HEK293 (cell line): ENCODE measurements at regions not wholly inside any gene's neighbourhood (a gene's known extent, or its start where the extent isn't known, plus 50 kb on each side); places are given as distances from the start of the nearest gene placed in this dataset.

Experiments used
- KLF16 ChIP-seq: fragments of 450-650 bp; formaldehyde crosslinking; IDR thresholded peaks from 2 replicates; pipeline ENCODE4 v1.5.1; 2017; ENCODE audit warnings: missing biosample characterization, missing genetic modification characterization
- SETDB1 ChIP-seq: IDR thresholded peaks from one replicate; pipeline ENCODE4 v1.6.1; 2017; ENCODE audit warnings: mild to moderate bottlenecking, low read length, moderate library complexity, mixed read lengths; ENCODE audit not compliant: insufficient read length
- YY1 ChIP-seq: fragments of 450-650 bp; formaldehyde crosslinking; IDR thresholded peaks from 2 replicates; pipeline ENCODE4 v1.5.1; 2018; ENCODE audit warnings: missing biosample characterization, missing genetic modification characterization
- YY2 ChIP-seq: fragments of 450-650 bp; formaldehyde crosslinking; IDR thresholded peaks from 2 replicates; pipeline ENCODE4 v1.5.1; 2016; ENCODE audit warnings: missing biosample characterization, missing genetic modification characterization
- ZNF10 ChIP-seq: fragments of 450-650 bp; formaldehyde crosslinking; IDR thresholded peaks from 2 replicates; pipeline ENCODE4 v1.5.1; 2017; ENCODE audit warnings: missing biosample characterization, missing genetic modification characterization
- ZNF214 ChIP-seq: fragments of 450-650 bp; formaldehyde crosslinking; IDR thresholded peaks from 2 replicates; pipeline ENCODE4 v1.5.1; 2017; ENCODE audit warnings: missing biosample characterization, mild to moderate bottlenecking, missing genetic modification characterization, borderline replicate concordance
- ZNF24 ChIP-seq: fragments of 450-650 bp; formaldehyde crosslinking; IDR thresholded peaks from 2 replicates; pipeline ENCODE4 v1.5.1; 2016; ENCODE audit warnings: missing biosample characterization, missing genetic modification characterization
- ZNF274 ChIP-seq, 2 experiments: fragments of 200-500 bp in 1 of 2; fragments of 450-650 bp in 1 of 2; sonication (Bioruptor generic) in 1 of 2; formaldehyde crosslinking in 1 of 2; IDR thresholded peaks; 2 replicates each; pipeline versions ENCODE4 v1.5.1 to v1.6.1; 2014 to 2016; ENCODE audit warnings: borderline replicate concordance in 1 of 2, inconsistent platforms in 1 of 2, low read length in 1 of 2, missing biosample characterization in 1 of 2, missing genetic modification characterization in 1 of 2
- ZNF416 ChIP-seq: fragments of 450-650 bp; formaldehyde crosslinking; IDR thresholded peaks from 2 replicates; pipeline ENCODE4 v1.5.1; 2016; ENCODE audit warnings: missing biosample characterization, missing genetic modification characterization
- ZNF747 ChIP-seq: fragments of 450-650 bp; formaldehyde crosslinking; IDR thresholded peaks from 2 replicates; pipeline ENCODE4 v1.5.1; 2016; ENCODE audit warnings: missing biosample characterization, missing genetic modification characterization
- TF ChIP-seq, protein P1 (sequence below): fragments of 450-650 bp; formaldehyde crosslinking; IDR thresholded peaks from 2 replicates; pipeline ENCODE4 v1.5.1; 2016; ENCODE audit warnings: missing biosample characterization, missing genetic modification characterization
- TF ChIP-seq, protein P2 (sequence below): fragments of 450-650 bp; formaldehyde crosslinking; IDR thresholded peaks from 2 replicates; pipeline ENCODE4 v1.5.1; 2016; ENCODE audit warnings: missing biosample characterization, missing genetic modification characterization
- TF ChIP-seq, protein P3 (sequence below): fragments of 450-650 bp; formaldehyde crosslinking; IDR thresholded peaks from 2 replicates; pipeline ENCODE4 v1.5.1; 2017; ENCODE audit warnings: missing biosample characterization, missing genetic modification characterization
- TF ChIP-seq, protein P4 (sequence below): fragments of 450-650 bp; formaldehyde crosslinking; optimal IDR thresholded peaks from 2 replicates; pipeline ENCODE3; 2016; ENCODE audit warnings: missing biosample characterization, mild to moderate bottlenecking, missing genetic modification characterization

DNA sequence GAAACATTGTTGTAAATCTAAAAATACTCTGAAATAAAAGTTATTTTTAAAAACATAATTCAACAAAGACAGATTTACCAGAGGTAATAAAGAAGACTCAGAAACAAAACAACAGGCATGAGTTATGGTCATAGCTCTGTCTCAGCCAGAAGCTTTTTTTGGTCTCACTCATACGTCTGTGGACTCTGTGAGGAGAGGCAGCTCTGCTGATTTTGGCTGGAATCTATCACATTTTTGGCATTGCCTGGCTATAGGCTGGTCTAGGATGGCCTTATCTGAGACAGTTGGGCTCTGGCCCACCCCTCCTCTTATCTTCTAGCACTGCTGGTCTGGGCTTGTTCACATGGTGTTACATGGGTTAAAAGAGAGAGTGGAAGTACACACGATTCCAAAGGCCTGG is 514.0 kb upstream of the BTBD3 start:
- TF ChIP-seq, protein P1, sequence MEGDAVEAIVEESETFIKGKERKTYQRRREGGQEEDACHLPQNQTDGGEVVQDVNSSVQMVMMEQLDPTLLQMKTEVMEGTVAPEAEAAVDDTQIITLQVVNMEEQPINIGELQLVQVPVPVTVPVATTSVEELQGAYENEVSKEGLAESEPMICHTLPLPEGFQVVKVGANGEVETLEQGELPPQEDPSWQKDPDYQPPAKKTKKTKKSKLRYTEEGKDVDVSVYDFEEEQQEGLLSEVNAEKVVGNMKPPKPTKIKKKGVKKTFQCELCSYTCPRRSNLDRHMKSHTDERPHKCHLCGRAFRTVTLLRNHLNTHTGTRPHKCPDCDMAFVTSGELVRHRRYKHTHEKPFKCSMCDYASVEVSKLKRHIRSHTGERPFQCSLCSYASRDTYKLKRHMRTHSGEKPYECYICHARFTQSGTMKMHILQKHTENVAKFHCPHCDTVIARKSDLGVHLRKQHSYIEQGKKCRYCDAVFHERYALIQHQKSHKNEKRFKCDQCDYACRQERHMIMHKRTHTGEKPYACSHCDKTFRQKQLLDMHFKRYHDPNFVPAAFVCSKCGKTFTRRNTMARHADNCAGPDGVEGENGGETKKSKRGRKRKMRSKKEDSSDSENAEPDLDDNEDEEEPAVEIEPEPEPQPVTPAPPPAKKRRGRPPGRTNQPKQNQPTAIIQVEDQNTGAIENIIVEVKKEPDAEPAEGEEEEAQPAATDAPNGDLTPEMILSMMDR (tag by site-specific recombination), result no peak
- TF ChIP-seq ZNF274 (IDR thresholded peaks at IDR 0.05; ENCODE audit: low read length) (no peak), ZNF274 (tag by site-specific recombination; IDR thresholded peaks at IDR 0.05; ENCODE audit: borderline replicate concordance) (no peak), ZNF10 (no peak), ZNF747 (no peak), ZNF214 (tag by site-specific recombination) (no peak), ZNF24 (tag by site-specific recombination) (no peak), SETDB1 (no peak), ZNF416 (tag by site-specific recombination) (no peak), YY2 (tag by site-specific recombination) (no peak), KLF16 (no peak), YY1 (no peak)
- TF ChIP-seq, protein P2, sequence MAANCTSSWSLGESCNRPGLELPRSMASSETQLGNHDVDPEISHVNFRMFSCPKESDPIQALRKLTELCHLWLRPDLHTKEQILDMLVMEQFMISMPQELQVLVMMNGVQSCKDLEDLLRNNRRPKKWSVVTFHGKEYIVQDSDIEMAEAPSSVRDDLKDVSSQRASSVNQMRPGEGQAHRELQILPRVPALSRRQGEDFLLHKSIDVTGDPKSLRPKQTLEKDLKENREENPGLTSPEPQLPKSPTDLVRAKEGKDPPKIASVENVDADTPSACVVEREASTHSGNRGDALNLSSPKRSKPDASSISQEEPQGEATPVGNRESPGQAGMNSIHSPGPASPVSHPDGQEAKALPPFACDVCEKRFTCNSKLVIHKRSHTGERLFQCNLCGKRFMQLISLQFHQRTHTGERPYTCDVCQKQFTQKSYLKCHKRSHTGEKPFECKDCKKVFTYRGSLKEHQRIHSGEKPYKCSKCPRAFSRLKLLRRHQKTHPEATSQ (tag by site-specific recombination), result no peak
- TF ChIP-seq, protein P3, sequence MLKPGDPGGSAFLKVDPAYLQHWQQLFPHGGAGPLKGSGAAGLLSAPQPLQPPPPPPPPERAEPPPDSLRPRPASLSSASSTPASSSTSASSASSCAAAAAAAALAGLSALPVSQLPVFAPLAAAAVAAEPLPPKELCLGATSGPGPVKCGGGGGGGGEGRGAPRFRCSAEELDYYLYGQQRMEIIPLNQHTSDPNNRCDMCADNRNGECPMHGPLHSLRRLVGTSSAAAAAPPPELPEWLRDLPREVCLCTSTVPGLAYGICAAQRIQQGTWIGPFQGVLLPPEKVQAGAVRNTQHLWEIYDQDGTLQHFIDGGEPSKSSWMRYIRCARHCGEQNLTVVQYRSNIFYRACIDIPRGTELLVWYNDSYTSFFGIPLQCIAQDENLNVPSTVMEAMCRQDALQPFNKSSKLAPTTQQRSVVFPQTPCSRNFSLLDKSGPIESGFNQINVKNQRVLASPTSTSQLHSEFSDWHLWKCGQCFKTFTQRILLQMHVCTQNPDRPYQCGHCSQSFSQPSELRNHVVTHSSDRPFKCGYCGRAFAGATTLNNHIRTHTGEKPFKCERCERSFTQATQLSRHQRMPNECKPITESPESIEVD, result no peak
- TF ChIP-seq, protein P4, sequence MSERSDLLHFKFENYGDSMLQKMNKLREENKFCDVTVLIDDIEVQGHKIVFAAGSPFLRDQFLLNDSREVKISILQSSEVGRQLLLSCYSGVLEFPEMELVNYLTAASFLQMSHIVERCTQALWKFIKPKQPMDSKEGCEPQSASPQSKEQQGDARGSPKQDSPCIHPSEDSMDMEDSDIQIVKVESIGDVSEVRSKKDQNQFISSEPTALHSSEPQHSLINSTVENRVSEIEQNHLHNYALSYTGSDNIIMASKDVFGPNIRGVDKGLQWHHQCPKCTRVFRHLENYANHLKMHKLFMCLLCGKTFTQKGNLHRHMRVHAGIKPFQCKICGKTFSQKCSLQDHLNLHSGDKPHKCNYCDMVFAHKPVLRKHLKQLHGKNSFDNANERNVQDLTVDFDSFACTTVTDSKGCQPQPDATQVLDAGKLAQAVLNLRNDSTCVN (tag by site-specific recombination), result no peak
